GM12878 (cell line): ENCODE measurements at regions not wholly inside any gene's neighbourhood (a gene's known extent, or its start where the extent isn't known, plus 50 kb on each side); places are given as distances from the start of the nearest gene placed in this dataset.
"Not testable (repeated sequence)": the region's sequence is repeated elsewhere in the genome, so short reads cannot be mapped to it uniquely, and the experiment has no call there.

ENCODE experiments used
- EP300 ChIP-seq, 2 experiments: fragments of 150-350 bp in 1 of 2; IDR thresholded peaks; 2 replicates each; pipeline ENCODE4 v1.6.1; 2011 to 2012; ENCODE audit warnings: low read depth in 2 of 2, low read length in 2 of 2, borderline replicate concordance in 1 of 2, improper control_type of control experiment in 1 of 2, inconsistent platforms in 1 of 2; ENCODE audit not compliant: control insufficient read depth in 1 of 2
- TCF12 ChIP-seq: IDR thresholded peaks from 2 replicates; pipeline ENCODE4 v1.6.1; 2011; ENCODE audit warnings: low read depth, mild to moderate bottlenecking, low read length
- TF ChIP-seq, protein P1 (sequence below), 3 experiments: IDR thresholded peaks in 2 of 3; conservative IDR thresholded peaks in 1 of 3; 2 replicates each; pipeline ENCODE4 v1.5.1; 2011; ENCODE audit warnings: low read depth in 3 of 3, low read length in 3 of 3, mild to moderate bottlenecking in 3 of 3, control low read depth in 2 of 3, moderate library complexity in 2 of 3, inconsistent platforms in 1 of 3, mixed read lengths in 1 of 3; ENCODE audit not compliant: control insufficient read depth in 2 of 3, insufficient read depth in 1 of 3; ENCODE audit errors: extremely low read depth in 1 of 3

DNA sequence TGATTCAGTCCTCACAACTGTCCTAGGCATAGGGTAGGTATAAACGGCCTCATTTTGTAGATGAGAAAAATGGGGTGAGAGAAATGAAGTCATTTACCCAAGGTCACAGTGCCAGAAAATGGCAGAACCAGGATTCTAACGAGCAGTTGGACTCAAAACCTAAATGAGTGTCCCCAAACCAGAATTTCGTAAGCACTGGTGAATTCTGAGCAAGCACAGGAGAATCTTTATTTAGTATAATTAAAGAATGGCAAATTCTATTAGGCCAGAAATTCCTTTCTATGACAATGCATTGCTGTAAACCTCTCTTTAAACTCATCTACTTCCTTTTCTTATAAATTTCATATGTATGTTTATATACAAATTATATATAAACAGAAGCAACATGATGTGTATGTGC, 66.8 kb upstream of the ST3GAL6 start:
- not testable (repeated sequence) for TF ChIP-seq EP300 (IDR thresholded peaks at IDR 0.05; ENCODE audit: borderline replicate concordance in 1 of 2, control insufficient read depth in 1 of 2, low read depth in 2 of 2, low read length in 2 of 2); TCF12
- TF ChIP-seq, protein P1, sequence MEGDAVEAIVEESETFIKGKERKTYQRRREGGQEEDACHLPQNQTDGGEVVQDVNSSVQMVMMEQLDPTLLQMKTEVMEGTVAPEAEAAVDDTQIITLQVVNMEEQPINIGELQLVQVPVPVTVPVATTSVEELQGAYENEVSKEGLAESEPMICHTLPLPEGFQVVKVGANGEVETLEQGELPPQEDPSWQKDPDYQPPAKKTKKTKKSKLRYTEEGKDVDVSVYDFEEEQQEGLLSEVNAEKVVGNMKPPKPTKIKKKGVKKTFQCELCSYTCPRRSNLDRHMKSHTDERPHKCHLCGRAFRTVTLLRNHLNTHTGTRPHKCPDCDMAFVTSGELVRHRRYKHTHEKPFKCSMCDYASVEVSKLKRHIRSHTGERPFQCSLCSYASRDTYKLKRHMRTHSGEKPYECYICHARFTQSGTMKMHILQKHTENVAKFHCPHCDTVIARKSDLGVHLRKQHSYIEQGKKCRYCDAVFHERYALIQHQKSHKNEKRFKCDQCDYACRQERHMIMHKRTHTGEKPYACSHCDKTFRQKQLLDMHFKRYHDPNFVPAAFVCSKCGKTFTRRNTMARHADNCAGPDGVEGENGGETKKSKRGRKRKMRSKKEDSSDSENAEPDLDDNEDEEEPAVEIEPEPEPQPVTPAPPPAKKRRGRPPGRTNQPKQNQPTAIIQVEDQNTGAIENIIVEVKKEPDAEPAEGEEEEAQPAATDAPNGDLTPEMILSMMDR (IDR thresholded peaks at IDR 0.05 in 2 of 3, conservative IDR thresholded peaks at IDR 0.05 in 1 of 3; ENCODE audit: control insufficient read depth in 2 of 3, extremely low read depth in 1 of 3, insufficient read depth in 1 of 3, low read depth in 3 of 3, low read length in 3 of 3) = not testable (repeated sequence)
